Mesendoderm (in vitro differentiated cells): ENCODE measurements at regions not wholly inside any gene's neighbourhood (a gene's known extent, or its start where the extent isn't known, plus 50 kb on each side); places are given as distances from the start of the nearest gene placed in this dataset.

Source experiments
- DNase-seq: peaks from one replicate; pipeline ENCODE4 v3.0.0; 2013
- H2AK5ac ChIP-seq: 2 replicates; pipeline ENCODE4 v1.6.1; 2013; ENCODE audit warnings: low read length, inconsistent platforms
- H2BK120ac ChIP-seq: 2 replicates; pipeline ENCODE4 v1.6.1; 2013; ENCODE audit warnings: low read depth, mild to moderate bottlenecking, low read length, moderate library complexity, mixed read lengths
- H2BK15ac ChIP-seq: replicated peaks from 2 replicates; pipeline ENCODE4 v1.6.1; 2013; ENCODE audit warnings: low read depth, mild to moderate bottlenecking, moderate library complexity
- H2BK5ac ChIP-seq: 2 replicates; pipeline ENCODE4 v1.6.1; 2013; ENCODE audit warnings: low read length, inconsistent platforms
- H3K18ac ChIP-seq: 2 replicates; pipeline ENCODE4 v1.6.1; 2013; ENCODE audit warnings: mild to moderate bottlenecking, low read length, mixed read lengths
- H3K23ac ChIP-seq: one replicate; pipeline ENCODE4 v1.6.1; 2013; ENCODE audit warnings: low read length
- H3K27ac ChIP-seq: 2 replicates; pipeline ENCODE4 v1.5.1; 2013; ENCODE audit warnings: low read depth, mild to moderate bottlenecking, inconsistent platforms, low read length, moderate library complexity
- H3K27me3 ChIP-seq: 2 replicates; pipeline ENCODE4 v1.6.1; 2013; ENCODE audit warnings: low read length, control low read depth, mild to moderate bottlenecking, inconsistent platforms; ENCODE audit not compliant: insufficient read depth, poor library complexity
- H3K36me3 ChIP-seq: 2 replicates; pipeline ENCODE4 v1.6.1; 2013; ENCODE audit warnings: low read length, inconsistent platforms; ENCODE audit not compliant: control insufficient read depth, insufficient read depth
- H3K4ac ChIP-seq: one replicate; pipeline ENCODE4 v1.6.1; 2013; ENCODE audit warnings: low read depth, mild to moderate bottlenecking, low read length, moderate library complexity
- H3K4me1 ChIP-seq: 2 replicates; pipeline ENCODE4 v1.6.1; 2013; ENCODE audit warnings: low read depth, low read length, inconsistent platforms; ENCODE audit not compliant: control insufficient read depth
- H3K4me2 ChIP-seq: 2 replicates; pipeline ENCODE4 v1.6.1; 2013; ENCODE audit warnings: low read length
- H3K4me3 ChIP-seq: 2 replicates; pipeline ENCODE4 v1.5.1; 2013; ENCODE audit warnings: mild to moderate bottlenecking, low read length
- H3K56ac ChIP-seq: one replicate; pipeline ENCODE4 v1.6.1; 2013; ENCODE audit warnings: low read length
- H3K79me1 ChIP-seq: 2 replicates; pipeline ENCODE4 v1.6.1; 2013; ENCODE audit warnings: low read length, inconsistent platforms
- H3K79me2 ChIP-seq: 2 replicates; pipeline ENCODE4 v1.6.1; 2013; ENCODE audit warnings: mild to moderate bottlenecking, low read length; ENCODE audit not compliant: control insufficient read depth, insufficient read depth
- H3K9ac ChIP-seq: 2 replicates; pipeline ENCODE4 v1.6.1; 2013; ENCODE audit warnings: low read length, inconsistent platforms
- H4K5ac ChIP-seq: one replicate; pipeline ENCODE4 v1.6.1; 2013; ENCODE audit warnings: low read length
- H4K8ac ChIP-seq: one replicate; pipeline ENCODE4 v1.6.1; 2013; ENCODE audit warnings: low read depth, mild to moderate bottlenecking, control low read depth, low read length, moderate library complexity
- WGBS: extraction: QIAGEN DNeasy Blood & Tissue Kit; methylation state at CpG from one replicate; pipeline ENCODE4 v1.1.7; 2013; ENCODE audit warnings: low lambda C conversion rate, missing lambda C conversion rate; ENCODE audit not compliant: insufficient coverage; ENCODE audit errors: extremely low coverage; 5-methylcytosine and 5-hydroxymethylcytosine counted together

DNA sequence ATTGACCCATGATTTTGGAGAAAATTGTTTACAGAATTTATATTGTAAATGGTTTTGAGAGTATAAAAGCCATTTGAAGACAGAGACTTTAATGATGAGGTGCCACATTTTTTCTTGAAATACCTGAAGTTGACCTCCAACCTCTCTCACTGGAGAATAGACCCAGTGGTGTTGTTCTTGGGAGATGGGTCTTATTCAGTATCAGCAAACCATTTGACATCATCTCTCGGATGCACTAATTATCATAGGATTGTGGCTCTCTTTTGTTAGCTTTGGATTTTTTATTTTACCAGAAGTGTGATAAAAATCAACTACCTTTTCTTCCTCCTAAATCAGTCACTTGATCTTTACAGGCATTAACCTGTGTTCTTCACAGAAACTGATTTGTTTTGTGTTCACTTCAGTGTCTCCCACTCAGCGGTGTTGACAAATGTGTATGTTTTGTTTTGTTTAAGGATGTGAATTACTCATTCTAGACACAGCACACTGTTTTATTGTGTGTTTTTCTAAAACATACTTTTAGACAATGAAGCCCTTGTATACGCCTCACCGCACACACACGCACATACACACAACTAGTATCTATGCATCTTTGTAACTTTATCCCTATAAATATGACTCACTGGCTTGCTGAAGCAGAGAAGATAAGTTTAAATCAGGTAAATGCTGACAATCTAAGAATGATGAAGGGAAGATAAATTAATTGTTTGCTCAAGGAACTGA, 455.6 kb downstream of the INHBA start:
- H3K18ac ChIP-seq: no peak overlapping the region
- H3K27me3 ChIP-seq: no peaks in the 10 kb centered on the region
- no peaks in the 10 kb centered on the region for H3K4me1 ChIP-seq
- no peak overlapping the region for H2AK5ac ChIP-seq
- no peaks in the 10 kb centered on the region for H3K36me3 ChIP-seq
- H3K9ac ChIP-seq: no peak overlapping the region
- no peaks in the 10 kb centered on the region for H3K79me1 ChIP-seq
- H3K27ac ChIP-seq: no peak overlapping the region
- H3K56ac ChIP-seq: no peak overlapping the region
- no peak overlapping the region for H3K4me3 ChIP-seq
- DNase-seq: no peak
- H4K5ac ChIP-seq: no peak overlapping the region
- WGBS: no CpG with 5 or more reads among the region's 5 CpGs
- H3K4ac ChIP-seq: no peak overlapping the region
- no peak overlapping the region for H3K4me2 ChIP-seq
- no peaks in the 10 kb centered on the region for H3K79me2 ChIP-seq
- no peak overlapping the region for H3K23ac ChIP-seq
- no peak overlapping the region for H2BK5ac ChIP-seq
- no peak overlapping the region for H2BK120ac ChIP-seq
- H2BK15ac ChIP-seq: no peak overlapping the region
- H4K8ac ChIP-seq: no peak overlapping the region

DNA sequence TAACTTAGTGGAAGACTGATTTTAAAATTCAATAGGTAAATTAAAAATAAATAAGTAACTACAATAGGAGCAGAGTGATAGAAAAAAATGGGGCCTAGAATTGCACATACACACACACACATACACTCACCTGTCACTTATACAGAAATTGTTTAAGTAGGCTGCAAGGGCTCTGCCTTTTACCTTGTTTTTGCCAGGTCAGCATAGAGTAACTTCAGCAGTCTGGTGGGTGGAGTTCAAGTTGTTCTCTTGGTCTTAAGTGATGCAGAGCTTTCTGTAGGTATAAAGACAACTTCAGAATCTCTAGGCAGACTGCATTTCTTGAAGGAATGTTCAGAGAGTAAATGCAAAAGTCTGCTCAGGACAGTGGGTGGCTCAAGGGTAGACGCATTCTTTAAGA, 457.0 kb downstream of the INHBA start:
- Histone ChIP-seq H3K18ac (no peak overlapping the region), H3K4me2 (no peak overlapping the region), H2BK120ac (no peak overlapping the region), H3K79me2 (no peaks in the 10 kb centered on the region), H3K27me3 (no peaks in the 10 kb centered on the region), H3K9ac (no peak overlapping the region), H3K79me1 (no peaks in the 10 kb centered on the region), H4K5ac (no peak overlapping the region), H3K4ac (no peak overlapping the region), H3K27ac (no peak overlapping the region), H3K4me3 (no peak overlapping the region), H2BK5ac (no peak overlapping the region), H2AK5ac (no peak overlapping the region), H4K8ac (no peak overlapping the region), H3K56ac (no peak overlapping the region), H2BK15ac (no peak overlapping the region), H3K23ac (no peak overlapping the region), H3K4me1 (no peaks in the 10 kb centered on the region), H3K36me3 (no peaks in the 10 kb centered on the region)
- DNase-seq: no peak
- no CpG with 5 or more reads among the region's 1 CpG for WGBS

GRCh38 chr7:41244246-41244645, 458.6 kb downstream of the INHBA start:
- Histone ChIP-seq H3K27ac (no peak overlapping the region), H3K4me1 (no peaks in the 10 kb centered on the region), H4K8ac (no peak overlapping the region), H3K79me1 (no peaks in the 10 kb centered on the region), H3K27me3 (no peaks in the 10 kb centered on the region), H3K18ac (no peak overlapping the region), H2BK120ac (no peak overlapping the region), H2AK5ac (no peak overlapping the region), H3K4me3 (no peak overlapping the region), H3K4me2 (no peak overlapping the region), H2BK5ac (no peak overlapping the region), H3K56ac (no peak overlapping the region), H3K4ac (no peak overlapping the region), H2BK15ac (no peak overlapping the region), H3K9ac (no peak overlapping the region), H4K5ac (no peak overlapping the region), H3K79me2 (no peaks in the 10 kb centered on the region), H3K23ac (no peak overlapping the region), H3K36me3 (no peaks in the 10 kb centered on the region)
- no CpG with 5 or more reads among the region's 4 CpGs for WGBS
- DNase-seq: peak; percentile 27

- no peak overlapping the region for H4K8ac ChIP-seq
- no peak overlapping the region for H3K4me2 ChIP-seq
- H3K36me3 ChIP-seq: no peaks in the 10 kb centered on the region
- no peak overlapping the region for H3K18ac ChIP-seq
- H3K9ac ChIP-seq: no peak overlapping the region
- no peak overlapping the region for H3K23ac ChIP-seq
- H3K4me1 ChIP-seq: no peaks in the 10 kb centered on the region
- no peaks in the 10 kb centered on the region for H3K79me1 ChIP-seq
- H3K79me2 ChIP-seq: no peaks in the 10 kb centered on the region
- peak; percentile 15 for DNase-seq
- no peak overlapping the region for H2BK120ac ChIP-seq
- H3K4ac ChIP-seq: no peak overlapping the region
- no CpG with 5 or more reads among the region's 6 CpGs for WGBS
- H3K4me3 ChIP-seq: no peak overlapping the region
- no peaks in the 10 kb centered on the region for H3K27me3 ChIP-seq
- H4K5ac ChIP-seq: no peak overlapping the region
- no peak overlapping the region for H2AK5ac ChIP-seq
- no peak overlapping the region for H2BK5ac ChIP-seq
- H3K27ac ChIP-seq: no peak overlapping the region
- no peak overlapping the region for H2BK15ac ChIP-seq
- H3K56ac ChIP-seq: no peak overlapping the region
These were observed 461.2 kb downstream of the INHBA start for GRCh38 chr7:41241641-41242040.

DNA sequence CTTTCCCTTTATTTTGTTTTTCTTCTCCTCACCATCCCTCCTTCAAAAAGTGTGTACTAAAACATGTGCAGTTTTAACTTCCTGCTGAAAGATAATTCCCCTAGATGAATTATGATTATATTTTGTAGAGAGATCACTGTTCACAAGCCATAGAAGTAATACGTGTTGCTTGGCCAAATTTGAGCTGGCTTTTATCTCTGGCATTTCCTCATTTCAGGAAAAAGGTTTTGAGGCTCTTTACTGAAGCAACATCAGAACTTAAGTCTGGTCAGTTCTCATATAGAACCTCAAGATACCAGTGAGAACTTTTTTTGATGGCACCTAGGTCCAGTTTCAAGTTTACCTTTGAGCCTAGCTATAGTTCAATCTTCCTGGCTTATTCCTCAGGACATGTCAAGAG, 463.3 kb downstream of the INHBA start:
- H2BK15ac ChIP-seq: no peak overlapping the region
- no peaks in the 10 kb centered on the region for H3K4me1 ChIP-seq
- no peak overlapping the region for H3K4ac ChIP-seq
- no peak overlapping the region for H3K23ac ChIP-seq
- H2AK5ac ChIP-seq: no peak overlapping the region
- H2BK5ac ChIP-seq: no peak overlapping the region
- no peak for DNase-seq
- H3K9ac ChIP-seq: no peak overlapping the region
- no peak overlapping the region for H3K4me3 ChIP-seq
- H3K79me2 ChIP-seq: no peaks in the 10 kb centered on the region
- H4K5ac ChIP-seq: no peak overlapping the region
- H3K79me1 ChIP-seq: no peaks in the 10 kb centered on the region
- WGBS: no CpG with 5 or more reads among the region's 1 CpG
- no peak overlapping the region for H3K27ac ChIP-seq
- no peak overlapping the region for H3K18ac ChIP-seq
- H3K56ac ChIP-seq: no peak overlapping the region
- H4K8ac ChIP-seq: no peak overlapping the region
- H3K4me2 ChIP-seq: no peak overlapping the region
- H2BK120ac ChIP-seq: no peak overlapping the region
- H3K36me3 ChIP-seq: no peaks in the 10 kb centered on the region
- H3K27me3 ChIP-seq: no peaks in the 10 kb centered on the region

DNA sequence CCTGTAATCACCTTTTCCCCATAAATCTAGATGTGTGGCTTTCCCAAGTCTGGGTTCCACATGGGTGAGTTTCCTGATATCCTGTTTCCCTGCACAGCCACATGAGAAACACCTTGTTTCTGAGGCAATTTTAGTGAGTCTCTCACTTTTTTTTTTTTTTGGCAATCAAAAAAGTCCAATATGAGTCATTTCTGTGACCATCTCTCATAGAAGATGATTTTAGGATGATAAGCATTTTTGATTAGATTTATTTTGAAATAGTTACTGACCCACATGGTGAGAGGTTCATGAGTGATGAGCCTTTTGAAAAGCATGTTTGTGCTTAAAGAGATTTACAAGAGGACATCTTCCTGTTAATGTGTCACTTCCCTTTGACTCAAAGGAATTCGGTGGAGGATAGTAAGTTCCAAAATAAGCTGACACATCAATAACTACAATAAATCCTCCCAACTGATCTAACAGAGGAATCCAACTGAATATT, 464.0 kb downstream of the INHBA start:
- H3K4me3 ChIP-seq: no peak overlapping the region
- no peak overlapping the region for H3K18ac ChIP-seq
- no peak overlapping the region for H2BK5ac ChIP-seq
- no peak overlapping the region for H2BK120ac ChIP-seq
- H3K27ac ChIP-seq: no peak overlapping the region
- no peak overlapping the region for H3K4ac ChIP-seq
- H3K79me1 ChIP-seq: no peaks in the 10 kb centered on the region
- DNase-seq: no peak
- no peaks in the 10 kb centered on the region for H3K27me3 ChIP-seq
- no peak overlapping the region for H2BK15ac ChIP-seq
- H2AK5ac ChIP-seq: no peak overlapping the region
- H3K4me1 ChIP-seq: no peaks in the 10 kb centered on the region
- H3K9ac ChIP-seq: no peak overlapping the region
- no peak overlapping the region for H4K5ac ChIP-seq
- no peaks in the 10 kb centered on the region for H3K79me2 ChIP-seq
- WGBS: no CpG with 5 or more reads among the region's 1 CpG
- no peak overlapping the region for H4K8ac ChIP-seq
- no peak overlapping the region for H3K56ac ChIP-seq
- H3K4me2 ChIP-seq: no peak overlapping the region
- no peak overlapping the region for H3K23ac ChIP-seq
- no peaks in the 10 kb centered on the region for H3K36me3 ChIP-seq
